ENCODE measurements at regions not wholly inside any gene's neighbourhood (a gene's known extent, or its start where the extent isn't known, plus 50 kb on each side); places are given as distances from the start of the nearest gene placed in this dataset.

DNA sequence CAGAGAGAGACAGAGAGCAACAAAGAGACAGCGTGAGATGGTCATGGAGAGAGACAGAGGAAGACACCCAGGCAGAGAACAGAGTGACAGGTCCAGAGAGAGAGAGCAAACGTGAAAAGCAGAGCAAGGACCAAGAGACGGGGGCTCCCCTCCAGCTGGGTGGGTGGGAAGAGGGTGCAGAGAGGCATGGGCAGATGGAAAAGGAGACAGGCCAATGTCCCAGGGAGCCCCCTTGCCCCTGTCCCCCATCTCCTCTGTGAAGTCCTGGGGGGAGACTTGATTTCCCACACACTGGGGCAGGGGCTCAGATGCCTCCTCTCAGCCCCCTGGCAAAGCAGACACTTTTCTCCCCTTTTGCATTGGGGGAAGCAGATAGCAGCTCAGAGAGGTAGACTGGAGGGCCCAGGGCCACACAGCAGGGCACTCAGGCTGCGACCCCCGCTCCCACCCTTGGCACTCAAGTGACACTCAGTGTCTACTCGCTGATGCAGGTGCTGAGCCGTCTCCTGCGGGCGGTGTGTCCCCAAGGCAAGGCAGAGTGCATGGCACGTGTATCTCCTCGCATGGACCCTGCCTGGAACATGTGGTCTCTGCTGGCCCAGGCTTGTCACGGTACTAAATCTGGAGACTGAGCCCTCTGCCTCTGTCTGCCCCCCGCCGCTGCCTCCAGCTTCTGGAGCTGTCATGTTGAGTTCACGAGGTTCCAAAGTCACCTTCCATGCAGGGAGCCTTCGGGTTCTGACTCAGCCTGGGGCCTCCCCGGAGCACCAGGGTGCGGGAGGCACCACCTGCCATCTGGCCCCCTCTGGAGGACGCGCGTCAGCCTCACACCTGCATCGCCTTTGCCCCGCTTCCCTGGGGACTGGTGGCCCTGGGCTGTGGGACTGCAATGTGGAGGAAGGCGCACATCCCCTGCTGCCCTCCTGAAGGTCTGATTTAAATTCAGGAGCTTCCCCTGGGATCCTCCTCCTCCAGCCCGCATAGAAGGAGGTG, 215.9 kb upstream of the GSE1 start:
- DNase-seq = no peak

GRCh38 chr16:85398050-85398451, 215.1 kb upstream of the GSE1 start:
- no peak for DNase-seq

DNA sequence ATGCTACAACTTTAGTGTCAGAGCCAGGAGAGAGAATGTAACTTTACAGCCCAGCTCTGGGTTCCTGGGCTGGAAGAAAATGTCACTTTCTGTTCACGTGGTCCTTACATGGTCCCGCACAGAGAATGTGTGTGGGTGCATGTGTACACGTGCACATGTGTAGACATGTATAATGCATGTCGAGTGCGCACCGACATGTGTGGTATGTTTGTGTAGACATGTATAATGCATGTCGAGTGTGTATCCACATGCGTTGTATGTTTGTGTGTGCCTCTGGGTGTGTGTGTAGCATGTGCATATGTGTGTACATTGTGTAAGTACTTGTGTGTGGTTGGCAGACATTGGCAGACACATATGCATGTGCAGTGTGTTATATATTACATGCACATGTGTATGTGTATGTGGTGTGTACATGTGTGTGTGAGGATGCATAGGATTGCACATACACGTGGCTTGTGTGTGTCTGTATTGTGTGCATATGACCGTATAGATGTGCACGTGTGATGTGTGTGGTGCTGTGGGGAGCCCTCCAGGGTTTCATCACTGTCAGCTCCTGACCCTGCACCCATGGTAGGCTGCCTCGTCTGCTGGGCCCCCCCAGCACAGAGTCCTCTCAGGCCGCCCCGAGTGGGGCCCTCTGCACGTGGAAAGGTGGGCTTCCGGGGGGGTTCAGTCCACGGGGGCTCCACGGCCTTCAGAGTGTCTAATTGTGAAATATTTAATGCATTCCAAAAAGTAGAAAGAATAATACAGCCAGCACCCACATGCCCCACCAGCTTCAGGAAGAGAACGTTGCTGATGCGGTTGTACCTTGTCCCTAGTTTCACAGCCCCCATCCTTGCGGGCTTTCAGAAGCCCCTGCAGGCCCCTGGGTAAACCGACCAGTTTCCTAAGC, 214.2 kb upstream of the GSE1 start:
- no peak for DNase-seq

DNA sequence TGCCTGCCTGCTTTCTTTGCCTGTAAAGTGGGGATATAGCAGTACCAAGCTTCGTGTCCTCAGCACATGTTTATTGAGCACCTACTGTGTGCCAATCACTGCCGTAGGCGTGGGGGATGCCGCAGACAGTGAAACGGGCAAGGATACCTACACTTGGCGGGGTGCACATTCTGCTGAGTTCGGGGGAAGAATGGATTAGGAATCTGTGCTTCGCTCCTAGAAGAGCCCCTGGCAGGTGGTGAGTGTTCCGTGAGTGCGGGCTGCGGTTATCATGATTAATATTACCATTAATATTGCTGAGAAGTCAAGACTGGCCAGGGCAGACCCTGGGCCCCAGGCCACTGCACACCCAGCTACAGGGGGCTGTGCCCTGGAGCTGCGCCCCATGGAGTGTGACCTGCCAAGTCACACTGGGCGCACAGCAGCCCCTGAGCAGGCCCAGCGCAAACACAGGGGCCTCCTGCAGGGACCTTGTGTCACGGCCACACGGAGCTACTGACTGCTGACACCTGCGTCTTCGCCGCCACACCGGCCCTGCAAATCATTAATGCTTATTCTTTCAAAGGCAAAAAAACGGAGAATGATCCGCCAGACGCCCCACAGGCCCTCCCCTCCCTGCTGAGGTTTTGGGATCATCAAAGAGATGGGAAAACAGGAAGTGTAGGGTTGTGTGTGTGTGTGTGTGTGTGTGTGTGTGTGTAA, 213.4 kb upstream of the GSE1 start:
- no peak for DNase-seq

DNA sequence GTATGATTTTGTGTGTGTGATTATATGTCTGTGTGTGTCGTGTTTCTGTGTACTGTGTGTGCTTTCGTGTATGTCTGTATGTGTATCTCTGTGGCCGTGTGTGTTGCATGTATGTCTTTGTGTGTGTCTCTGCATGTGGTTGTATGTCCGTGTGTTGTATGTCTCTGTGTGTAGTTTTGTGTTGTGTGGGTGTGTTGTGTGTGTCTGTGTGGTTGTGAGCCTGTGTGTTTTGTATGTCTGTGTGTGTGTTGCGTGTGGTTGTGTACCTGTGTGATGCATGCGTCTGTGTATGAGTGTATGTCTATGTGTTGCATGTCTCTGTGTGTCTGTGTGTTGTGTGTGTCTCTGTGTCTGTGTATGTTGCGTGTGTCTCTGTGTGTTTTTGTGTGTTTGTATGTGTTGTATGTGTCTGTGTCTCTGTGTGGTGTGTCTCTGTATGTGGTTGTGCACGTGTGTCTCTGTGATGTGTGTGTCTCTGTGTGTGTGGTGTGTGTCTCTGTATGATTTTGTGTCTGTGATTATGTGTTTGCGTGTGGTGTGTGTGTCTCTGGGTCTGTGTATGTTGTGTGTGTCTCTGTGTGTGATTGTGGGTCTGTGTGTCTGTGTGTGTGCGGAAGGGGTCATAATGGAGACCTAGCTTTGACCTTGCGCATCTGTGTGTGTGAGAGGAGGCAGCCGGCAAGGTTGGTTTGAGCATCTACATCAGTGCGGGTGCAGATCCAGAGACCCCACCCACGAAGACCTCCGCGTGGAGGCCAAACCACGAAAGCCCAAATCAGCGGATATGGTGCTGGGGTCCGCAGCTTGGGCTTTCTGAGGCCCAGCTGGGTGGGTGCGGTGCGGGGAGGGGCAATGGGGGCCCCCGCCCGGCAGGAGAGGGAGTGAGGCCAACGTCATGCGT, 212.6 kb upstream of the GSE1 start:
- DNase-seq = no peak

GRCh38 chr16:85401370-85401916, 211.7 kb upstream of the GSE1 start:
- DNase-seq = no peak

DNA sequence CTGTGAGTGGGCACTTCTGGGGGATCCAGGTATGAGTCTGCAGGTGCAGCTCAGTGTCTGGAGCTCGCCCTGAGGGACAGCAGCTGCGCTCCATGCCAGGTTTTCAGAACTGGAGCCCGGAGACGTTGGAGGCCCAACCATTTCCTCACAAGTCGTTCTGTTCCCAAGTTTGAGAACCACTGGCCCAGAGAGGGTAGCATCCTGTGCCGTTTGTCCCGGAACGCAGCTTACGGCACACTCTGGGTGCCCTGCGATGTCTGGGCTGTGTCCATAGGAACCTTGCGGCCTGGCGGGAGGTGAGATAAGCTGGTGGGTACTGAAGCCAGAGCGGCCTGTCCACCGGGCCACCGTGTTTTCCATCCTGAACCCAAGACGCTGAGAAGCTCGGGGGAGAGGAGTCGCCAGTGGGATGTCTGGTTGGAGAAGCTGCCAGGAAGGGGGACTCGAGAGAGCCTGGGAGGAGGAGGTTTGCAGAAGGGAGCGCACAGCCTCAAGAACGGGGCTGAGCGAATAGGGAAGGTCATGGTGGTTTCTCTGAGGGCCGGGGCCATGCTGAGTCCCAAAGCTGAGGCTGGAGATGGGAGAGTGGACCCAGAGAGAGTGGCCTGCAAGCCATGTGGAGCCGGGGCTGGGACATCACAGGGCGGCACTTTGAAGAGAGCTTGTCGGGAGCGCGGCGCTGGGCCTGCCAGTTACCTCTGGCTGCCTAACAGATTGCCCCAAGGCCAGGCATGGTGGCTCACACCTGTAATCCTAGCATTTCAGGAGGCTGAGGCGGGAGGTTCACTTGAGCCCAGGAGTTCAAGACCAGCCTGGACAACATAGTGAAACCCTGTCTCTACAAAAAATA, 211.0 kb upstream of the GSE1 start:
- no peak for DNase-seq

GRCh38 chr16:85402910-85403692, 210.0 kb upstream of the GSE1 start:
- no peak for DNase-seq

GRCh38 chr16:85403693-85404092, 209.4 kb upstream of the GSE1 start:
- no peak for DNase-seq

GRCh38 chr16:85412911-85413520, 200.1 kb upstream of the GSE1 start:
- DNase-seq = no peak

GRCh38 chr16:85413691-85414663, 199.1 kb upstream of the GSE1 start:
- DNase-seq = no peak

DNA sequence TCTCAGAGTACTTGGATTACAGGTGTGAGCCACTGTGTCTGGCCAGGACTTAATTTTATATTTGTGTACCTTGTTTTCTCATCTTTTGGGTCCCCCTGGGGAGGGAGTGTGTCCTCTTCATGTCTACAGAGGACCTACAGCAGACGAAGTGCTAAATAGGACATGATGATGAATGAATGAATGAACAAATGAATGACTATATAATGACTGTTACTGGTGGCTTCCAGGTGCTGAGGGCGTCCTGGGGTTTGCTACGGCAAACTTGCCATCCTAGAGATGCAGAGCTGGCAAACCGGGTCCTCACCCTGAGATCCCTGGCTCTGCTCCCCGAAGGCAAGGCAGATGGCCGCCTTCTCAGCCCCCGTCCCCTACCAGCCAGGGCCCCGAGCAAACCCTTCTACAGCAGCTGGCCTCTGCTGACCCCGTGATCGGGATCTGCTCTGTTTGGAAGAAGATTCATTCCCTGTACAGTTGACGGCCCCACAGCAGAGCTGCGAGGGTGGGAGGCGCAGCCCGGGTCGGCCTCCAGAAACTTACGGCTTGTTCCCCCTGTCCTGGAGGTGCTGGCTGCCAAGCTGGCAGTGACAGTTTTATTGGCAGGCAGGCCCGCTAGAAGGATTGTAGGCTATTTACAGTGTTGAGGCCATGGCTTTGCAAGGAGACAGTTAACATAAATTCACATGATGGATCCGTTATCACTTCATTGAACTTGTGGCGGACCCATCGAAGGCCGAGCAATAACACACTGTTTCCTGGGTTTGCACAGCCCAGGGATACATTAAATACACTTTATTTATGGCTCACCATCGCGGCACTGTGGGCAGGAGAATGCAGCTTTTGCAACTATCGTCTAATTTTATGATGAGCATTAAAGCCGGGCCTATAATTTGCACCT, 197.7 kb upstream of the GSE1 start:
- no peak for DNase-seq

DNA sequence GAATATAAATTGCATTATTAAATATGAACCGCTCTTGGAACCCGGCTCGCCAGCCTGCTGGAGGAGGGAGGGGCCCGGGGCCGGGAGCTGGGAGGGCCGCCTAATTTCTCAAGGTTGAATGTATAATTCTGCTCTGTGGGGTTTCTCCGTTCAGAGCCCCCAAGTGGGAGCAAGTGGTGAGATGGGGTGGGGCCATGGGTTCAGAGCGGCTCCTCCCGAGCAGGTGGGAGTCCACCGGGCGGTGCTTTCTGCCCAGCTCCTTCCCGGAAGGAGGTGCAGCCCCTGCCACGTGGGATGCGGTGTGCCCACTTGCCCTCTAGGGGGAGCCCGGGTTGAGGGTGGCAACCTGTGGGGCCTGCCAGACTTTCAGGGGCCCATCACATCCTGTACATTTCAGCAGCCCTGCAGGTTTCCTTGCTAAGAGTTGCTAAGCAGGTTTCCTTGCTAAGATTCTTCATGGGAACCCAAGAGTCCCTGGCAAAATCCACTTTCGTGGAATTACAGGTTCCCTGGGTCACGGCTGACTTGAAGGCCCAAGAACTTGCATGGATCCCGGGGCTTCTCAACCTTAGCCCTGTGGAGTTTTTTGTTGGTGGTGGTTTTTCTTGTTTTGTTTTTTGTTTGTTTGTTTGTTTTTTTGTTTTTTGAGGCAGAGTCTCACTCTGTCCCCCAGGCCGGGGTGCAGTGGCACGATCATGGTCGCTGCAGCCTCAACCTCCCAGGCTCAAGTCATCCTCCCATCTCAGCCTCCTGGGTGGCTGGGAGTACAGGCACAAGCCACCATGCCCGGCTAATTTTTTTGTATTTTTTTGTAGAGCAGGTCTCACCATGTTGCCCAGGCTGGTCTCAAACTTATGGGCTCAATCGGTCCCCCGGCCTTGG, 196.7 kb upstream of the GSE1 start:
- DNase-seq = peak; percentile 60

- no peak for DNase-seq
Observed at GRCh38 chr16:85417156-85417860, 195.8 kb upstream of the GSE1 start.

DNA sequence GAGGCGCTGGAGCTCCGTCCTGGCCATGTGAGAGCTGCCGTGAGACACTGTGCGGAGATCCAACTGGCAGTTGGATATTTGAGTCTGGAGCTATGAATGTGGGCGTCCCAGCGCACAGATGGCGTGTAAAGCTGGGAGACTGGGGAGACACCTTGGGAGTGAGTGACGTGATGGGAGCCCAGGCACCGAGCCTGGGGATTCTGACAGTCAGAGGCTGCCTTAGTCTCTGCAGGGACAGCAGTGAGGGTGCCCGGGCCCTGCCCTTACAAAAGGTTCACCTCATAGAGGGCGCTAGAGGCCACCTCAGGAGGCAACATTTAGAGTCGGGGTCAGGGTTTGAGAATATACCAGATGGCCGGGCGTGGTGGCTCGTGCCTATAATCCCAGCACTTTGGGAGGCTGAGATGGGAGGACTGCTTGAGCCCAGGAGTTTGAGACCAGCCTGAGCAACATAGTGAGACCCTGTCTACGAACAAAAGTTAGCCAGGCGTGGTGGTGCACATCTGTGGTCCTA, 194.1 kb upstream of the GSE1 start:
- no peak for DNase-seq

Measured in NCI-H2081 treated with DMSO at 0.1 percent for 48 hours (cell line).